ENCODE measurements at regions not wholly inside any gene's neighbourhood (a gene's known extent, or its start where the extent isn't known, plus 50 kb on each side); places are given as distances from the start of the nearest gene placed in this dataset.

GRCh38 chr19:28238270-28238820 lies 974.6 kb downstream of the UQCRFS1 start:
- intact Hi-C loops (cut with DNase I) = no loop called here
- Histone ChIP-seq H3K27me3 (peaks cover 8% of the 10 kb centered on the region), H3K9me3 (no peaks in the 10 kb centered on the region), H3K27ac (no peak overlapping the region), H3K4me1 (no peaks in the 10 kb centered on the region), H3K4me3 (no peak overlapping the region), H3K36me3 (no peaks in the 10 kb centered on the region)
- ATAC-seq (no peak), DNase-seq (no peak)
- TF ChIP-seq, protein P1, sequence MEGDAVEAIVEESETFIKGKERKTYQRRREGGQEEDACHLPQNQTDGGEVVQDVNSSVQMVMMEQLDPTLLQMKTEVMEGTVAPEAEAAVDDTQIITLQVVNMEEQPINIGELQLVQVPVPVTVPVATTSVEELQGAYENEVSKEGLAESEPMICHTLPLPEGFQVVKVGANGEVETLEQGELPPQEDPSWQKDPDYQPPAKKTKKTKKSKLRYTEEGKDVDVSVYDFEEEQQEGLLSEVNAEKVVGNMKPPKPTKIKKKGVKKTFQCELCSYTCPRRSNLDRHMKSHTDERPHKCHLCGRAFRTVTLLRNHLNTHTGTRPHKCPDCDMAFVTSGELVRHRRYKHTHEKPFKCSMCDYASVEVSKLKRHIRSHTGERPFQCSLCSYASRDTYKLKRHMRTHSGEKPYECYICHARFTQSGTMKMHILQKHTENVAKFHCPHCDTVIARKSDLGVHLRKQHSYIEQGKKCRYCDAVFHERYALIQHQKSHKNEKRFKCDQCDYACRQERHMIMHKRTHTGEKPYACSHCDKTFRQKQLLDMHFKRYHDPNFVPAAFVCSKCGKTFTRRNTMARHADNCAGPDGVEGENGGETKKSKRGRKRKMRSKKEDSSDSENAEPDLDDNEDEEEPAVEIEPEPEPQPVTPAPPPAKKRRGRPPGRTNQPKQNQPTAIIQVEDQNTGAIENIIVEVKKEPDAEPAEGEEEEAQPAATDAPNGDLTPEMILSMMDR (IDR thresholded peaks at IDR 0.05) = no peak

DNA sequence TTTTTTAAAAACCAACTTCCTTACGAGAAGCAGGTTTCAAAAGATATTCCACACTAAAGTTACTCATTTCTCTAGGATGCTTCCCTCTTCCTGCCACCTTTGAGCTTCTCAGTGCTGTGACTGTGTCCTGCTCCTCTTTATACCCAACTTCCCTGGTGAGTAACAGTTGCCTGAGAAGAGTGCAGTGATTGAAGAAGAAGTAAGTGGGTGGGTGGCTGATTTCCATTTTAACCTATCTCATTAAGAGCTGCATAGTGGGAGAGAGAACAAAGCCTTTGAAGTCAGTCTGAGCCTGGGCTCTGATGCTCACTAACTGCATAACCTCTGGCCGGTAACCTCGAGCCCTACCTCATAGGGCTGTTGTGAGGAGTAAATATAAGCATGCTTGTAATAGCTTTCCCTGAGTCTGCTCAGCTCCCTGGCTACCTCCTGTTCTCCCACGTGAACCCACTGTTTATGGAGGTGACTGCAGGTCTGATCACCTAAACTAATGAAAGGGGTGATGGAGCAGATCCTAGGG lies 977.3 kb downstream of the UQCRFS1 start:
- Histone ChIP-seq H3K9me3 (no peaks in the 10 kb centered on the region), H3K36me3 (no peaks in the 10 kb centered on the region), H3K4me3 (no peak overlapping the region), H3K27ac (no peak overlapping the region), H3K27me3 (peaks cover 8% of the 10 kb centered on the region), H3K4me1 (no peaks in the 10 kb centered on the region)
- no peak for DNase-seq
- no peak for ATAC-seq
- intact Hi-C loops (cut with DNase I) = no loop called here
- TF ChIP-seq, protein P1 (IDR thresholded peaks at IDR 0.05) = no peak

DNA sequence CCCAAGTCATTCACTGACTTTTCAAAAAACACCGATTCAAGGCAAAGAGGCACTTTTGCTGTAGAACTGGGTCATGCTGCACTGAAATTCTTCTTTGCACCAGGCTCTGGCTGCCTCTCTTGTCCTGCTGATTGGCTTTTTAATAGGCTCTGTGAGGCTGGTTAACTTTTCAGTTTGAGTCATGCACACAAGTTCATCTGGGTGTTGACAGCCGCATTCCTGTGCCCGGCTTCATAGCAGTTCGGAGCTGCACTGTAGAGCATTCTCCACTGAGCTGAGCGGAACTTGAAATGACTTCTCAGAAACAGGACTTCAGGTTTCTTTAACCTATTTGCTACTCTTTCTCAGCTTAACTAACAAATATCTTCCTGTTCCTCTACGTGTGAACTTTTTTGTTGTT lies 978.3 kb downstream of the UQCRFS1 start:
- DNase-seq = no peak
- intact Hi-C loops (cut with DNase I) = no loop called here
- TF ChIP-seq, protein P1 (IDR thresholded peaks at IDR 0.05) = no peak
- Histone ChIP-seq H3K4me1 (no peaks in the 10 kb centered on the region), H3K36me3 (no peaks in the 10 kb centered on the region), H3K9me3 (no peaks in the 10 kb centered on the region), H3K27ac (no peak overlapping the region), H3K4me3 (no peak overlapping the region), H3K27me3 (peaks cover 4% of the 10 kb centered on the region)
- no peak for ATAC-seq

GRCh38 chr19:28228854-28229253 lies 984.1 kb downstream of the UQCRFS1 start:
- Histone ChIP-seq H3K9me3 (no peaks in the 10 kb centered on the region), H3K36me3 (no peaks in the 10 kb centered on the region), H3K4me1 (no peaks in the 10 kb centered on the region), H3K27me3 (no peaks in the 10 kb centered on the region), H3K4me3 (no peak overlapping the region), H3K27ac (no peak overlapping the region)
- TF ChIP-seq, protein P1 (IDR thresholded peaks at IDR 0.05) = no peak
- ATAC-seq (no peak), DNase-seq (no peak)
- intact Hi-C loops (cut with DNase I) = no loop called here

DNA sequence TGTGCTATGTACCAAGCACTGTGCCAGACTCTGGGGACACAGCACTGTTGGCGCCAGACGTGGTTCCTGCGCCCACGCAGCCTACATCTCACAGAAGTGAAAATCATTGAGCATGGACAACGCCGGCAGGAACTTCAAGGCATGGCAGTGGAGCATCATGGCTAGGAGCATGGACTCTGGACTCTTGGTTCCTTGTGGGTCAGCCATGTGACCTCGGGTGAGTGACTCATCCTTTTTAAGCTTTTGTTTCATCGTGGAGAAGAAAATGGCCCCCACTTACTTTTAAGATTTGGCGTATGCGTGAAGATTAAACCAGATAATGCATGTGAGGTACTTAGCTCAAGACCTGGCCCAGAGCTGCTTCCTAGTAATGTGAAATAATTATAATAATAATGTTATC lies 988.5 kb downstream of the UQCRFS1 start:
- ATAC-seq (no peak), DNase-seq (no peak)
- intact Hi-C loops (cut with DNase I) = no loop called here
- Histone ChIP-seq H3K9me3 (no peaks in the 10 kb centered on the region), H3K4me1 (no peaks in the 10 kb centered on the region), H3K27ac (no peak overlapping the region), H3K4me3 (no peak overlapping the region), H3K36me3 (no peaks in the 10 kb centered on the region), H3K27me3 (no peaks in the 10 kb centered on the region)
- TF ChIP-seq, protein P1 (IDR thresholded peaks at IDR 0.05) = no peak

DNA sequence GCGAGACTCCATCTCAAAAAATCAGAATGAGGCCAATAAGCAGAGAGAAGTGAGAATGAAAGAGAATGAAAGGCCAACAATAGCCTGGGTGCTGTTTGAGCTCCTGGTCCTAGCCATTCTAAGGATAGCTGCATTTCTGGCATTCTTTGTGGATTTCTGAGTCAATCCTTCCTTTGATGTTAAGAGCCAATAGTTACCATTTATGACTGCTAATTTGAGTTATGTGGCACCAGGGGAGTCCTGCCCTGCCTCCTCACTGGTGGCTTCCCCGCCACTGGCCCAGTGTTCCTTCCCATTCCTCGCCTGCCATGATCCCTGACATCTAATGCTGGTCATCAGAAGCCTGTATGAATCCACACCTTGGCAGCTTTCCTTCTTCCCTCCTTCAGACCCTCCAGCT lies 991.2 kb downstream of the UQCRFS1 start:
- Histone ChIP-seq H3K27ac (no peak overlapping the region), H3K9me3 (no peaks in the 10 kb centered on the region), H3K4me1 (no peaks in the 10 kb centered on the region), H3K36me3 (no peaks in the 10 kb centered on the region), H3K27me3 (no peaks in the 10 kb centered on the region), H3K4me3 (no peak overlapping the region)
- TF ChIP-seq, protein P1 (IDR thresholded peaks at IDR 0.05) = no peak
- ATAC-seq (no peak), DNase-seq (no peak)
- intact Hi-C loops (cut with DNase I) = no loop called here

All from upper lobe of right lung (tissue), 1 donor.